ENCODE measurements at regions not wholly inside any gene's neighbourhood (a gene's known extent, or its start where the extent isn't known, plus 50 kb on each side); places are given as distances from the start of the nearest gene placed in this dataset.

DNA sequence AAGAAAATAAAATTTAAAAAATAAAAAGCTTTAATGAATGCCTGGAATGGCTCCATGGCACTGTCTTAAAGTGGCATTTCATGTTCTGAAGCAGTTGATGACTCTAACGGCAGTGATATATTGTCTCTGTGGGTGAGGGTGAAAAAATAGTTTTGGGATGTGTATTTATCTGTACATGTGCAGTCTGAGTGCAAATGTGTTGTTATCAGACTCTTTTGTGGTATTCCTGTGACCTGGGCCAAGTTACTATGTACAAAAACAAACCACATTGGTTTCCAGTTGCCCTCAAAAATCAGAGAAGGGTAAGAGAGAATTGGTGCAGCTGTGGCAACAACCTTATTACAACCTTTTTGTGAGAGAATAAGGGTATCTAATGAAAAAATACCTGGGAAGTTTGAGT is 81.7 kb upstream of the CCDC91 start:
- POLR2A ChIA-PET, result no interaction called here
- TF ChIP-seq, protein P1, sequence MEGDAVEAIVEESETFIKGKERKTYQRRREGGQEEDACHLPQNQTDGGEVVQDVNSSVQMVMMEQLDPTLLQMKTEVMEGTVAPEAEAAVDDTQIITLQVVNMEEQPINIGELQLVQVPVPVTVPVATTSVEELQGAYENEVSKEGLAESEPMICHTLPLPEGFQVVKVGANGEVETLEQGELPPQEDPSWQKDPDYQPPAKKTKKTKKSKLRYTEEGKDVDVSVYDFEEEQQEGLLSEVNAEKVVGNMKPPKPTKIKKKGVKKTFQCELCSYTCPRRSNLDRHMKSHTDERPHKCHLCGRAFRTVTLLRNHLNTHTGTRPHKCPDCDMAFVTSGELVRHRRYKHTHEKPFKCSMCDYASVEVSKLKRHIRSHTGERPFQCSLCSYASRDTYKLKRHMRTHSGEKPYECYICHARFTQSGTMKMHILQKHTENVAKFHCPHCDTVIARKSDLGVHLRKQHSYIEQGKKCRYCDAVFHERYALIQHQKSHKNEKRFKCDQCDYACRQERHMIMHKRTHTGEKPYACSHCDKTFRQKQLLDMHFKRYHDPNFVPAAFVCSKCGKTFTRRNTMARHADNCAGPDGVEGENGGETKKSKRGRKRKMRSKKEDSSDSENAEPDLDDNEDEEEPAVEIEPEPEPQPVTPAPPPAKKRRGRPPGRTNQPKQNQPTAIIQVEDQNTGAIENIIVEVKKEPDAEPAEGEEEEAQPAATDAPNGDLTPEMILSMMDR (IDR thresholded peaks at IDR 0.05; ENCODE audit: insufficient read depth, low read length, missing control alignments), result no peak
- no peak overlapping the region for H3K4me3 ChIP-seq (ENCODE audit: low read depth, low read length)
- CTCF ChIA-PET, result interaction anchor here (0.7 to 1.0 kb wide), 2 partner anchors 91 to 891 kb away, joined by 3 read pairs; no protein-coding TSS in a partner anchor
- no peak for DNase-seq (ENCODE audit: low read depth, low spot score)

DNA sequence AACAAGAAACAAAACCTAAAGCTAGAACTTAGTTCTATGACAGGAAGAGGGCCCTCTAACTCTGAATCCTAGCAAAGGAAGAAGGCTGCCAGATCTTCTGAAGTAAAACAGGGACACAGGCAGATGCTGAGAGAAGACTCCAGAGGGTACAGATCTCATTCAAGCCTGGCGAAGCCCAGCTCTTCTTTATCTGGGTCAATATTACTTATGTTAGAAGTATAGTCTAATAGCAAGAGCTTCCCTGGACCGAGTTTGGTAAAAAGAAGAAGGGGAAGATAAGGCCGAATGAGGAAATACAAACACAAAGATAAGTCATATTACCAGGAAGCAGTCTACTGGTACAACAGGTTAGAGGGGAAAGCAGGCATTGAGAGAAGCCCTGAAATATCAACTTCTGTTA is 79.9 kb upstream of the CCDC91 start:
- TF ChIP-seq, protein P1 (IDR thresholded peaks at IDR 0.05; ENCODE audit: insufficient read depth, low read length, missing control alignments), result no peak
- POLR2A ChIA-PET, result no interaction called here
- DNase-seq (ENCODE audit: low read depth, low spot score), result no peak
- CTCF ChIA-PET, result interaction anchor here (0.9 to 2.2 kb wide), 3 partner anchors 9 to 25 kb away, joined by 4 to 6 read pairs (median 4); no protein-coding TSS in a partner anchor
- H3K4me3 ChIP-seq (ENCODE audit: low read depth, low read length), result no peak overlapping the region

DNA sequence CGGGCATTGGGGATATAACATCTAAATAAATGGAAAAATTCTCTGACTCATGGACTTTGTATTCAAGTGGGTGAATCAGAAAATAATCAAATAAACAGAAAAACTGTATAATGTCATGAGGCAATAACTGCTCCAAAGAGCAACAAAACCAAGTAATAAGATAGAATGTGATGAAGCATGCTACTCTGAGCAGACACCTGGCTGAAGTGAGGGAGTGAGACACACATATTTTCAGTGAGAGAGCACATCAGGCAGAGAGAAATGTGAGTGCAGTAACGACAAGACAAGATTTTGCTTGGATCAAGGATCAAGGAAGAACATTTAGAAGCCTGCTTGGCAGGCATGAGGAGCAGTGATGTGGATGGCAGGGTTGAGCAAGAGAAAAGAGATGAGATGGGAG is 75.8 kb upstream of the CCDC91 start:
- TF ChIP-seq, protein P1 (IDR thresholded peaks at IDR 0.05; ENCODE audit: insufficient read depth, low read length, missing control alignments), result no peak
- POLR2A ChIA-PET, result no interaction called here

DNA sequence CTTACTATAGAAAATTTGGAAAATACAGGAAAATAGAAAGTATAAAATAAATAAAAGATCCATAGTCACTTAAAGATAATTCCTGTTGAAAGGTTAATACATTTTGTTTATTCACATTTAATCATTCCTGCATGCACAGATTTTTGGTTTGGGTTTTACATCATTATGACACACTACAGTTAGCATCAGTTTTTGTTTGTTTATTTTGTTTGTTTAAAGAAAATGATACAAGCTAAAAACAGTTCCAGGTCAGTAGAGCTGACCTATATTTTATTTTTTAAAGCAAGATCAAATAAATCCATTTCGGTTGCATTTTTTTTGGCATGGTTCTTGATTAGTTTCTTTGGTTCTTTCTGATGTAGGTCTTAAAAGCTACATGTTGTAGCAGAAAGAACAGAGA is 68.8 kb upstream of the CCDC91 start:
- POLR2A ChIA-PET, result no interaction called here
- TF ChIP-seq, protein P1 (IDR thresholded peaks at IDR 0.05; ENCODE audit: insufficient read depth, low read length, missing control alignments), result no peak
- CTCF ChIA-PET, result no interaction called here
- no peak overlapping the region for H3K4me3 ChIP-seq (ENCODE audit: low read depth, low read length)
- no peak for DNase-seq (ENCODE audit: low read depth, low spot score)

More for the DNA sequence above, 75.8 kb upstream of the CCDC91 start:
- CTCF ChIA-PET, result interaction anchor here (0.7 kb wide), 1 partner anchor 293 kb away, joined by 3 read pairs; no protein-coding TSS in a partner anchor
- DNase-seq (ENCODE audit: low read depth, low spot score), result no peak
- no peak overlapping the region for H3K4me3 ChIP-seq (ENCODE audit: low read depth, low read length)

DNA sequence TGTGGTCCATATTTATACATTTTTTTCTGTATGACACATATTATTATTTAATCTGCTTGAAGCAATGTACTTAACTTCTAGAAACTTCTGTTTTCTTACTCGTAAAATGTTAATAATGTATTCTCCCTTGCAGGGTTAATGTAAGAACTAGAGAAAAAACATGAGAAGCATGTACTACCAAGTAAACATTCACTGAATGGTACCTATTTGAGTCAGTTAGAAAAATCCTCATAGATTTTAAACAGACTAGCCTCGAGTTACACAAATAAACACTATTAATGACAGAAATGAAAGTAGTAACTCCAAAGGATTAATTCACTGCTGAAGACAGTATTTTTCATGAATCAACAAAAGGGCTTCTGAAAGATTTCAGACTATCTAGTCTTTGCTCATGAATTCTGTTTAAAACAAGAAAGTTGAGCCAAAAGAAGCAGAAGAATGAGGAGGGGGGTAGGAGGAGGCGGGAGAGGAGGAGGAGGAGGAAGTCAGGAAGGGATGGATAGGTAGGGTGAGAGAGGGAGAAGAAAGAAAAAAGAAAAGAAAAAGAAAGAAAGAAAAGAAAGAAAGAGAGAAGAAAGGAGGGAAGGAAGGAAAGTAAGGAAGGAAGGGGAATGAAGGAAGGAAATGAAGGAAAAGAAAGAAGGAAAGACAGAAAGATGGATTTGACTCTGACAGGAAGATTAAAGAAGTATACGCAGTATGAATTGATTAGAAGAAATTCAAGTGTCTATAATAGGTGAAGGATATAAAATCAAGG is 68.2 kb upstream of the CCDC91 start:
- no peak for DNase-seq (ENCODE audit: low read depth, low spot score)
- ChIA-PET CTCF (no interaction called here), POLR2A (no interaction called here)
- H3K4me3 ChIP-seq (ENCODE audit: low read depth, low read length), result no peak overlapping the region
- TF ChIP-seq, protein P1 (IDR thresholded peaks at IDR 0.05; ENCODE audit: insufficient read depth, low read length, missing control alignments), result no peak

DNA sequence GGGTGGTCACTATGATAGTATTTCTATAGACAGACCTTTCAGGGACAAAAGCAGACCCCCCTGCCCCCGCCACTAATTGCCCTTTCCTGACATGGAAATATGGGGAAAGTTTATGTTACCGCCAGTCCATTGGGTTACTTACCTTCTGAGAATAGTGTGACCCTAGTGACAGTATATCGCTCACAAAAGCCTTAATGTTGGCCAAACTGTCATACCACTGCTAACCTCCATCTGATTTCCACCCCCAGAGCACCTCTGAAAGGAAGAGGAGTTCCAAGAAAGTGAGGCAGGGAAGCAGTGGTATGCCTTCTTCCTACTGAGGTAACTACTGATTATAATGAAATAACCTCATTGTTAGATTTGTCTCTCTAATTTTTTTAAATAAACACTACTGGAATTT is 67.5 kb upstream of the CCDC91 start:
- H3K4me3 ChIP-seq (ENCODE audit: low read depth, low read length), result no peak overlapping the region
- CTCF ChIA-PET, result no interaction called here
- POLR2A ChIA-PET, result no interaction called here

More for the DNA sequence above, 67.5 kb upstream of the CCDC91 start:
- TF ChIP-seq, protein P1 (IDR thresholded peaks at IDR 0.05; ENCODE audit: insufficient read depth, low read length, missing control alignments), result no peak
- no peak for DNase-seq (ENCODE audit: low read depth, low spot score)

All from AG04449 (cell line).